Panc1 (cell line): ENCODE measurements at regions not wholly inside any gene's neighbourhood (a gene's known extent, or its start where the extent isn't known, plus 50 kb on each side); places are given as distances from the start of the nearest gene placed in this dataset.

Experiments
- ATAC-seq: fragments of 200-7000 bp; cut with Tn5 transposase; 2 replicates; pipeline ENCODE4 v1.9.1; 2020; ENCODE audit warnings: mild to moderate bottlenecking, moderate library complexity
- BruUV-seq: library from RNA; stranded (reverse); fragments of 400-500 nt; replicated peaks from 2 replicates; lab custom pipeline; 2021; lab: Mats Ljungman, UMichigan
- CTCF ChIA-PET: fragments of 300-600 bp; sonication (Branson Sonifier 250); formaldehyde crosslinking; loops from one replicate; lab custom pipeline; 2022; ENCODE audit warnings: antibody characterized with exemption; lab: Charles Lee
- POLR2A ChIA-PET: fragments of 300-600 bp; sonication (Branson Sonifier 250); formaldehyde crosslinking; loops from one replicate; lab custom pipeline; 2022; ENCODE audit warnings: antibody characterized with exemption; lab: Charles Lee
- DNase-seq: peaks from one replicate; pipeline ENCODE4 v3.0.0-alpha.2; 2010; ENCODE audit warnings: low read depth, low spot score
- H3K27ac ChIP-seq: 2 replicates; pipeline ENCODE4 v1.5.1; 2011; ENCODE audit warnings: mild to moderate bottlenecking, low read length, inconsistent platforms
- H3K27me3 ChIP-seq: fragments of 200-500 bp; sonication (Bioruptor generic); 2 replicates; pipeline ENCODE4 v1.6.0; 2014; ENCODE audit warnings: low read length, inconsistent platforms; ENCODE audit not compliant: control insufficient read depth, insufficient read depth
- H3K36me3 ChIP-seq: fragments of 200-500 bp; sonication (Bioruptor generic); 2 replicates; pipeline ENCODE4 v1.5.1; 2014; ENCODE audit warnings: inconsistent platforms, mild to moderate bottlenecking, low read length, moderate library complexity; ENCODE audit not compliant: control insufficient read depth, insufficient read depth
- H3K4me1 ChIP-seq: 2 replicates; pipeline ENCODE4 v1.5.1; 2011; ENCODE audit warnings: inconsistent platforms, mild to moderate bottlenecking, low read length, moderate library complexity; ENCODE audit not compliant: control insufficient read depth, insufficient read depth
- H3K4me3 ChIP-seq, 2 experiments: 2 replicates each; pipeline ENCODE4 v1.5.1; 2011 to 2012; ENCODE audit warnings: low read depth in 2 of 2, low read length in 2 of 2, mild to moderate bottlenecking in 2 of 2, inconsistent platforms in 1 of 2, moderate library complexity in 1 of 2
- H3K9me3 ChIP-seq: fragments of 200-500 bp; sonication (Bioruptor generic); 2 replicates; pipeline ENCODE4 v1.5.1; 2014; ENCODE audit warnings: low read depth, mild to moderate bottlenecking, inconsistent platforms, low read length, moderate library complexity; ENCODE audit not compliant: control insufficient read depth, insufficient read depth
- POLR2AphosphoS5 ChIP-seq: IDR thresholded peaks from 2 replicates; pipeline ENCODE4 v1.6.1; 2012; ENCODE audit warnings: mild to moderate bottlenecking, low read depth, low read length, moderate library complexity
- SIN3A ChIP-seq: IDR thresholded peaks from 2 replicates; pipeline ENCODE4 v1.6.1; 2012; ENCODE audit warnings: low read depth, mild to moderate bottlenecking, low read length, moderate library complexity, borderline replicate concordance; ENCODE audit not compliant: insufficient read depth
- TCF7L2 ChIP-seq: IDR thresholded peaks from 2 replicates; pipeline ENCODE4 v1.6.1; 2011; ENCODE audit warnings: mild to moderate bottlenecking, low read depth, low read length, inconsistent platforms
- in situ Hi-C: cut with HindIII; loops from 2 replicates; pipeline ENCODE4 v1.10.0; 2016; ENCODE audit warnings: low sequenced_read_pairs, low pct_unique_long_range_greater_than_20kb
- intact Hi-C: fragments of 100-400 bp; cut with micrococcal nuclease; formaldehyde crosslinking; loops from one replicate; pipeline ENCODE4 v1.10.0; 2022; ENCODE audit not compliant: unreplicated experiment
- TF ChIP-seq, protein P1 (sequence below), 2 experiments: IDR thresholded peaks; 2 replicates each; pipeline ENCODE4 v1.6.1; 2011 to 2012; ENCODE audit warnings: low read depth in 2 of 2, control low read depth in 1 of 2, low read length in 1 of 2, mild to moderate bottlenecking in 1 of 2, moderate library complexity in 1 of 2; ENCODE audit not compliant: insufficient read depth in 1 of 2
- TF ChIP-seq, protein P2 (sequence below): fragments of 450-650 bp; IDR thresholded peaks from 2 replicates; pipeline ENCODE4 v1.5.1; 2017; ENCODE audit warnings: mild to moderate bottlenecking

DNA sequence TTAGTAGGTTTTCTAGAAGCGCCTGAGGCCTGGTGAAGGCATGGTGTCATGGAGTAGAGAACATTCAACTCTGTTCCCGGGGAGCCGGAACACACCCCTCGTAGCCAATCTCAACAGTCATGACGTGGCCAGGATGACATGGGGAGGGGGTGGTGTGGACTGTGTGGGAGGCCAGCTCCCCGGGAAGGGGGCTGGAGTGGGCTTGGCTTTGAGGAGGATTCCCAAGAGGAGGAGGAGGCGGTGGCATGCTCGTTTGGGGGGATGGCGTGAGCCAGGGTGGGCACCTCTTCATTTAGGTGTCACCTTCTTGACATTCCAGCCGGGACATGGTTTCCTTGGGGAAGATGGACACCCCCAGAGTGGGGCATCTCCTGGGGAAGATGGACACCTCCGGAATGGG, 257.5 kb downstream of the SEC14L1 start:
- no peaks in the 10 kb centered on the region for H3K27me3 ChIP-seq
- BruUV-seq: no TSS peak
- no peaks in the 10 kb centered on the region for H3K9me3 ChIP-seq
- DNase-seq (no peak), ATAC-seq (no peak)
- POLR2A ChIA-PET: no interaction called here
- TF ChIP-seq, protein P1, sequence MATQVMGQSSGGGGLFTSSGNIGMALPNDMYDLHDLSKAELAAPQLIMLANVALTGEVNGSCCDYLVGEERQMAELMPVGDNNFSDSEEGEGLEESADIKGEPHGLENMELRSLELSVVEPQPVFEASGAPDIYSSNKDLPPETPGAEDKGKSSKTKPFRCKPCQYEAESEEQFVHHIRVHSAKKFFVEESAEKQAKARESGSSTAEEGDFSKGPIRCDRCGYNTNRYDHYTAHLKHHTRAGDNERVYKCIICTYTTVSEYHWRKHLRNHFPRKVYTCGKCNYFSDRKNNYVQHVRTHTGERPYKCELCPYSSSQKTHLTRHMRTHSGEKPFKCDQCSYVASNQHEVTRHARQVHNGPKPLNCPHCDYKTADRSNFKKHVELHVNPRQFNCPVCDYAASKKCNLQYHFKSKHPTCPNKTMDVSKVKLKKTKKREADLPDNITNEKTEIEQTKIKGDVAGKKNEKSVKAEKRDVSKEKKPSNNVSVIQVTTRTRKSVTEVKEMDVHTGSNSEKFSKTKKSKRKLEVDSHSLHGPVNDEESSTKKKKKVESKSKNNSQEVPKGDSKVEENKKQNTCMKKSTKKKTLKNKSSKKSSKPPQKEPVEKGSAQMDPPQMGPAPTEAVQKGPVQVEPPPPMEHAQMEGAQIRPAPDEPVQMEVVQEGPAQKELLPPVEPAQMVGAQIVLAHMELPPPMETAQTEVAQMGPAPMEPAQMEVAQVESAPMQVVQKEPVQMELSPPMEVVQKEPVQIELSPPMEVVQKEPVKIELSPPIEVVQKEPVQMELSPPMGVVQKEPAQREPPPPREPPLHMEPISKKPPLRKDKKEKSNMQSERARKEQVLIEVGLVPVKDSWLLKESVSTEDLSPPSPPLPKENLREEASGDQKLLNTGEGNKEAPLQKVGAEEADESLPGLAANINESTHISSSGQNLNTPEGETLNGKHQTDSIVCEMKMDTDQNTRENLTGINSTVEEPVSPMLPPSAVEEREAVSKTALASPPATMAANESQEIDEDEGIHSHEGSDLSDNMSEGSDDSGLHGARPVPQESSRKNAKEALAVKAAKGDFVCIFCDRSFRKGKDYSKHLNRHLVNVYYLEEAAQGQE (IDR thresholded peaks at IDR 0.05; ENCODE audit: insufficient read depth in 1 of 2, low read depth in 2 of 2, low read length in 1 of 2): no peak
- TF ChIP-seq, protein P2, sequence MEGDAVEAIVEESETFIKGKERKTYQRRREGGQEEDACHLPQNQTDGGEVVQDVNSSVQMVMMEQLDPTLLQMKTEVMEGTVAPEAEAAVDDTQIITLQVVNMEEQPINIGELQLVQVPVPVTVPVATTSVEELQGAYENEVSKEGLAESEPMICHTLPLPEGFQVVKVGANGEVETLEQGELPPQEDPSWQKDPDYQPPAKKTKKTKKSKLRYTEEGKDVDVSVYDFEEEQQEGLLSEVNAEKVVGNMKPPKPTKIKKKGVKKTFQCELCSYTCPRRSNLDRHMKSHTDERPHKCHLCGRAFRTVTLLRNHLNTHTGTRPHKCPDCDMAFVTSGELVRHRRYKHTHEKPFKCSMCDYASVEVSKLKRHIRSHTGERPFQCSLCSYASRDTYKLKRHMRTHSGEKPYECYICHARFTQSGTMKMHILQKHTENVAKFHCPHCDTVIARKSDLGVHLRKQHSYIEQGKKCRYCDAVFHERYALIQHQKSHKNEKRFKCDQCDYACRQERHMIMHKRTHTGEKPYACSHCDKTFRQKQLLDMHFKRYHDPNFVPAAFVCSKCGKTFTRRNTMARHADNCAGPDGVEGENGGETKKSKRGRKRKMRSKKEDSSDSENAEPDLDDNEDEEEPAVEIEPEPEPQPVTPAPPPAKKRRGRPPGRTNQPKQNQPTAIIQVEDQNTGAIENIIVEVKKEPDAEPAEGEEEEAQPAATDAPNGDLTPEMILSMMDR: no peak
- TF ChIP-seq TCF7L2: no peak
- no peak for TF ChIP-seq SIN3A
- TF ChIP-seq POLR2AphosphoS5: no peak
- H3K4me1 ChIP-seq: peaks cover 58% of the 10 kb centered on the region
- H3K36me3 ChIP-seq: no peaks in the 10 kb centered on the region
- CTCF ChIA-PET: no interaction called here
- intact Hi-C loops (loop anchor here (10.0 kb wide), 1 partner anchor 63 kb away; no protein-coding TSS in a partner anchor), in situ Hi-C loops (no loop called here)
- no peak overlapping the region for H3K4me3 ChIP-seq
- no peak overlapping the region for H3K27ac ChIP-seq

DNA sequence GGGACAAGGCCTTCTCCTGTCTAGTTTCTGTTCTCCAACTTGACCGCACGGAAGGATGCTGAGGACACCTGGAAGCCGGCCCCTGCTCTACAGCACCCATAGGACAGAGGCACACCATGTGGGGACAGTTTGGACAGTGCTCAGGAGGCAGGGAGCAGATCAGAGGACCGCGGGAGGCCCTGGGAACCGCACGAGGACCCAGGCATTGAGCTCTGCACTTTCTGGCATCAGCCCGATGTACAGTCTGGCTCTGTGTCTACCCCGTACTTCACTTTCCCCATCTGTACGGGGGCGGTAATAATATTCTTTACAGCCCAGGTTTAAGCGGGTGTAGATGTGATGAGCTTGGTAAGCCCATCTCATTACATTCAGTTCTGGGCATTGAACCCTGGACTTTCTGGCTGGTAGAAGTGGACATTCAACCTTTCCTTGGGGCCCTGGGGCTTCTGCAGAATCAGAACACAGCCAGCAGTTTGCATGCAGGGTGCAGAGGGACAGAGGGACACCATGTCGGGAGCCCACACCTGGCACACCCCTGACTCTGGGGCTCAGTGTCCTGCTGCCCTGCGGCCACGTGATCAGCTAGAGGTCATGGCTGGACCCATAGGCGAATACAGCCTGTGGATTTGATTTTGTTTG, 258.7 kb downstream of the SEC14L1 start:
- H3K36me3 ChIP-seq: no peaks in the 10 kb centered on the region
- H3K4me1 ChIP-seq: peaks cover 58% of the 10 kb centered on the region
- CTCF ChIA-PET: interaction anchor here (1.6 kb wide), 1 partner anchor 8 kb away, joined by 5 read pairs; no protein-coding TSS in a partner anchor
- in situ Hi-C loops: no loop called here
- H3K4me3 ChIP-seq: no peak overlapping the region
- no peak for ATAC-seq
- no peak for DNase-seq
- no TSS peak for BruUV-seq
- TF ChIP-seq, protein P1 (IDR thresholded peaks at IDR 0.05; ENCODE audit: insufficient read depth in 1 of 2, low read depth in 2 of 2, low read length in 1 of 2): no peak
- TF ChIP-seq SIN3A: no peak
- TF ChIP-seq, protein P2: no peak
- no peak; the same call in 1 of the 2 replicates for TF ChIP-seq POLR2AphosphoS5
- no peak for TF ChIP-seq TCF7L2
- POLR2A ChIA-PET: no interaction called here
- H3K27me3 ChIP-seq: no peaks in the 10 kb centered on the region
- no peaks in the 10 kb centered on the region for H3K9me3 ChIP-seq
- H3K27ac ChIP-seq: no peak overlapping the region
- intact Hi-C loops: loop anchor here (10.0 kb wide), 1 partner anchor 65 kb away; no protein-coding TSS in a partner anchor
